ENCODE measurements at regions not wholly inside any gene's neighbourhood (a gene's known extent, or its start where the extent isn't known, plus 50 kb on each side); places are given as distances from the start of the nearest gene placed in this dataset.

- TF ChIP-seq ARID5B (CRISPR knock-in tag; IDR thresholded peaks at IDR 0.05) (peak; percentile 82), SOX13 (IDR thresholded peaks at IDR 0.05) (no peak), SOX13 (CRISPR knock-in tag; conservative IDR thresholded peaks at IDR 0.05 in 1 of 2, IDR thresholded peaks at IDR 0.05 in 1 of 2) (peak in 1 of 2 experiments; percentile 86; a peak in 2 of 4 replicates), GFI1 (CRISPR knock-in tag; IDR thresholded peaks at IDR 0.05; ENCODE audit: borderline replicate concordance) (peak; percentile 97), GABPB1 (CRISPR knock-in tag; IDR thresholded peaks at IDR 0.05) (no peak; the same call in 1 of the 2 replicates), HNF4G (IDR thresholded peaks at IDR 0.05; ENCODE audit: borderline replicate concordance, low read depth, low read length) (no peak; the same call in 1 of the 2 replicates), HNF4G (CRISPR knock-in tag; IDR thresholded peaks at IDR 0.05; ENCODE audit: borderline replicate concordance, low read depth) (no peak), GATAD2A (CRISPR knock-in tag; IDR thresholded peaks at IDR 0.05) (peak; percentile 80), ZFP1 (CRISPR knock-in tag; IDR thresholded peaks at IDR 0.05) (no peak), ZNF660 (CRISPR knock-in tag; IDR thresholded peaks at IDR 0.05; ENCODE audit: borderline replicate concordance, low read depth) (no peak), ZSCAN12 (CRISPR knock-in tag; IDR thresholded peaks at IDR 0.05) (no peak), FOXA3 (CRISPR knock-in tag; IDR thresholded peaks at IDR 0.05) (peak; percentile 77), NPAS2 (CRISPR knock-in tag; IDR thresholded peaks at IDR 0.05; ENCODE audit: borderline replicate concordance) (no peak), JDP2 (CRISPR knock-in tag; IDR thresholded peaks at IDR 0.05; ENCODE audit: borderline replicate concordance) (no peak), HDAC1 (CRISPR knock-in tag; IDR thresholded peaks at IDR 0.05) (peak; percentile 50; the same call in 1 of the 2 replicates), HMG20B (CRISPR knock-in tag; conservative IDR thresholded peaks at IDR 0.05) (peak; percentile 69), ERF (CRISPR knock-in tag; IDR thresholded peaks at IDR 0.05) (peak; percentile 12; the same call in 1 of the 2 replicates), MBD4 (IDR thresholded peaks at IDR 0.05; ENCODE audit: borderline replicate concordance, low read length) (no peak), XRCC5 (optimal IDR thresholded peaks at IDR 0.05; ENCODE audit: low read length) (no peak)
- TF ChIP-seq, protein P1, sequence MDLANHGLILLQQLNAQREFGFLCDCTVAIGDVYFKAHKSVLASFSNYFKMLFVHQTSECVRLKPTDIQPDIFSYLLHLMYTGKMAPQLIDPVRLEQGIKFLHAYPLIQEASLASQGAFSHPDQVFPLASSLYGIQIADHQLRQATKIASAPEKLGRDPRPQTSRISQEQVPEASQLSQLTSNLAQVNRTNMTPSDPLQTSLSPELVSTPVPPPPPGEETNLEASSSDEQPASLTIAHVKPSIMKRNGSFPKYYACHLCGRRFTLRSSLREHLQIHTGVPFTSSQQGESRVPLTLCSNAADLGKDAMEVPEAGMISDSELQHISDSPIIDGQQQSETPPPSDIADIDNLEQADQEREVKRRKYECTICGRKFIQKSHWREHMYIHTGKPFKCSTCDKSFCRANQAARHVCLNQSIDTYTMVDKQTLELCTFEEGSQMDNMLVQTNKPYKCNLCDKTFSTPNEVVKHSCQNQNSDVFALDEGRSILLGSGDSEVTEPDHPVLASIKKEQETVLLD (CRISPR knock-in tag; IDR thresholded peaks at IDR 0.05; ENCODE audit: low read depth), result no peak
- TF ChIP-seq, protein P2, sequence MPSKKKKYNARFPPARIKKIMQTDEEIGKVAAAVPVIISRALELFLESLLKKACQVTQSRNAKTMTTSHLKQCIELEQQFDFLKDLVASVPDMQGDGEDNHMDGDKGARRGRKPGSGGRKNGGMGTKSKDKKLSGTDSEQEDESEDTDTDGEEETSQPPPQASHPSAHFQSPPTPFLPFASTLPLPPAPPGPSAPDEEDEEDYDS (CRISPR knock-in tag; IDR thresholded peaks at IDR 0.05), result no peak
- TF ChIP-seq, protein P3, sequence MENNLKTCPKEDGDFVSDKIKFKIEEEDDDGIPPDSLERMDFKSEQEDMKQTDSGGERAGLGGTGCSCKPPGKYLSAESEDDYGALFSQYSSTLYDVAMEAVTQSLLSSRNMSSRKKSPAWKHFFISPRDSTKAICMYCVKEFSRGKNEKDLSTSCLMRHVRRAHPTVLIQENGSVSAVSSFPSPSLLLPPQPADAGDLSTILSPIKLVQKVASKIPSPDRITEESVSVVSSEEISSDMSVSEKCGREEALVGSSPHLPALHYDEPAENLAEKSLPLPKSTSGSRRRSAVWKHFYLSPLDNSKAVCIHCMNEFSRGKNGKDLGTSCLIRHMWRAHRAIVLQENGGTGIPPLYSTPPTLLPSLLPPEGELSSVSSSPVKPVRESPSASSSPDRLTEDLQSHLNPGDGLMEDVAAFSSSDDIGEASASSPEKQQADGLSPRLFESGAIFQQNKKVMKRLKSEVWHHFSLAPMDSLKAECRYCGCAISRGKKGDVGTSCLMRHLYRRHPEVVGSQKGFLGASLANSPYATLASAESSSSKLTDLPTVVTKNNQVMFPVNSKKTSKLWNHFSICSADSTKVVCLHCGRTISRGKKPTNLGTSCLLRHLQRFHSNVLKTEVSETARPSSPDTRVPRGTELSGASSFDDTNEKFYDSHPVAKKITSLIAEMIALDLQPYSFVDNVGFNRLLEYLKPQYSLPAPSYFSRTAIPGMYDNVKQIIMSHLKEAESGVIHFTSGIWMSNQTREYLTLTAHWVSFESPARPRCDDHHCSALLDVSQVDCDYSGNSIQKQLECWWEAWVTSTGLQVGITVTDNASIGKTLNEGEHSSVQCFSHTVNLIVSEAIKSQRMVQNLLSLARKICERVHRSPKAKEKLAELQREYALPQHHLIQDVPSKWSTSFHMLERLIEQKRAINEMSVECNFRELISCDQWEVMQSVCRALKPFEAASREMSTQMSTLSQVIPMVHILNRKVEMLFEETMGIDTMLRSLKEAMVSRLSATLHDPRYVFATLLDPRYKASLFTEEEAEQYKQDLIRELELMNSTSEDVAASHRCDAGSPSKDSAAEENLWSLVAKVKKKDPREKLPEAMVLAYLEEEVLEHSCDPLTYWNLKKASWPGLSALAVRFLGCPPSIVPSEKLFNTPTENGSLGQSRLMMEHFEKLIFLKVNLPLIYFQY (CRISPR knock-in tag; IDR thresholded peaks at IDR 0.05; ENCODE audit: borderline replicate concordance), result no peak
These were observed 105.1 kb upstream of the ADGRF1 start (continued) for GRCh38 chr6:47147175-47147727.
